Trophoblast cell (in vitro differentiated cells and primary cell): ENCODE measurements at regions not wholly inside any gene's neighbourhood (a gene's known extent, or its start where the extent isn't known, plus 50 kb on each side); places are given as distances from the start of the nearest gene placed in this dataset.

Experiments
- DNase-seq, 2 donors: peaks; one replicate each; pipeline ENCODE4 v3.0.0-alpha.2; 2016
- H2AFZ ChIP-seq: 2 replicates; pipeline ENCODE4 v1.6.1; 2013; ENCODE audit warnings: low read length, moderate library complexity, mild to moderate bottlenecking; ENCODE audit not compliant: insufficient read depth, poor library complexity
- H2AK5ac ChIP-seq: 2 replicates; pipeline ENCODE4 v1.6.1; 2013; ENCODE audit warnings: mild to moderate bottlenecking, low read length
- H2BK120ac ChIP-seq: 2 replicates; pipeline ENCODE4 v1.6.1; 2013; ENCODE audit warnings: low read length, mild to moderate bottlenecking, moderate library complexity; ENCODE audit not compliant: insufficient read depth, poor library complexity
- H2BK12ac ChIP-seq: 2 replicates; pipeline ENCODE4 v1.6.1; 2013; ENCODE audit warnings: mild to moderate bottlenecking, low read length, moderate library complexity
- H2BK5ac ChIP-seq: 2 replicates; pipeline ENCODE4 v1.6.1; 2013; ENCODE audit warnings: low read length, low read depth, moderate library complexity, mild to moderate bottlenecking; ENCODE audit not compliant: poor library complexity
- H3K14ac ChIP-seq: 2 replicates; pipeline ENCODE4 v1.6.1; 2013; ENCODE audit warnings: mild to moderate bottlenecking, low read length
- H3K18ac ChIP-seq: 2 replicates; pipeline ENCODE4 v1.6.1; 2013; ENCODE audit warnings: mild to moderate bottlenecking, low read length
- H3K23ac ChIP-seq: 2 replicates; pipeline ENCODE4 v1.6.1; 2013; ENCODE audit warnings: low read length
- H3K27ac ChIP-seq: 2 replicates; pipeline ENCODE4 v1.5.1; 2013; ENCODE audit warnings: low read depth, mild to moderate bottlenecking, inconsistent platforms, low read length, moderate library complexity
- H3K27me3 ChIP-seq: 2 replicates; pipeline ENCODE4 v1.6.1; 2013; ENCODE audit warnings: inconsistent platforms, mild to moderate bottlenecking, low read length, moderate library complexity; ENCODE audit not compliant: insufficient read depth
- H3K36me3 ChIP-seq, 2 experiments: 1 replicate in 1 of 2; 2 replicates in 1 of 2; pipeline ENCODE4 v1.6.1; 2013; ENCODE audit warnings: low read length in 2 of 2, mild to moderate bottlenecking in 2 of 2, moderate library complexity in 1 of 2; ENCODE audit not compliant: insufficient read depth in 2 of 2, control insufficient read depth in 1 of 2
- H3K4ac ChIP-seq: 2 replicates; pipeline ENCODE4 v1.6.1; 2013; ENCODE audit warnings: low read depth, mild to moderate bottlenecking, low read length, moderate library complexity
- H3K4me1 ChIP-seq, 2 experiments: 1 replicate in 1 of 2; 2 replicates in 1 of 2; pipeline ENCODE4 v1.6.1; 2013; ENCODE audit warnings: low read length in 2 of 2, mild to moderate bottlenecking in 2 of 2, moderate library complexity in 1 of 2; ENCODE audit not compliant: insufficient read depth in 2 of 2, control insufficient read depth in 1 of 2
- H3K4me2 ChIP-seq: 2 replicates; pipeline ENCODE4 v1.6.1; 2013; ENCODE audit warnings: inconsistent platforms, mild to moderate bottlenecking, low read length, moderate library complexity
- H3K4me3 ChIP-seq: 2 replicates; pipeline ENCODE4 v1.5.1; 2013; ENCODE audit warnings: mild to moderate bottlenecking, low read depth, low read length, inconsistent platforms
- H3K79me1 ChIP-seq: one replicate; pipeline ENCODE4 v1.6.1; 2013; ENCODE audit warnings: low read length
- H3K79me2 ChIP-seq: 2 replicates; pipeline ENCODE4 v1.6.1; 2013; ENCODE audit warnings: low read length, mild to moderate bottlenecking; ENCODE audit not compliant: control insufficient read depth, insufficient read depth, poor library complexity
- H3K9ac ChIP-seq: 2 replicates; pipeline ENCODE4 v1.6.1; 2013; ENCODE audit warnings: mild to moderate bottlenecking, low read length
- H3K9me3 ChIP-seq: 2 replicates; pipeline ENCODE4 v1.6.1; 2013; ENCODE audit warnings: low read depth, mild to moderate bottlenecking, control low read depth, inconsistent platforms, low read length; ENCODE audit not compliant: insufficient read depth
- H4K12ac ChIP-seq: 2 replicates; pipeline ENCODE4 v1.6.1; 2013; ENCODE audit warnings: low read depth, mild to moderate bottlenecking, low read length, moderate library complexity
- H4K8ac ChIP-seq: 2 replicates; pipeline ENCODE4 v1.6.1; 2013; ENCODE audit warnings: low read depth, mild to moderate bottlenecking, low read length, moderate library complexity
- H4K91ac ChIP-seq: one replicate; pipeline ENCODE4 v1.6.1; 2013; ENCODE audit warnings: low read depth, mild to moderate bottlenecking, low read length, moderate library complexity
- WGBS: extraction: QIAGEN DNeasy Blood & Tissue Kit; methylation state at CpG from one replicate; pipeline ENCODE4 v1.1.7; 2013; ENCODE audit warnings: missing lambda C conversion rate; ENCODE audit not compliant: insufficient read length, insufficient coverage; ENCODE audit errors: extremely low coverage; 5-methylcytosine and 5-hydroxymethylcytosine counted together

- Histone ChIP-seq H4K8ac (no peak overlapping the region), H3K4me3 (no peak overlapping the region), H4K12ac (no peak overlapping the region), H3K14ac (no peak overlapping the region), H3K4me2 (no peak overlapping the region), H3K9me3 (no peaks in the 10 kb centered on the region), H3K79me2 (no peaks in the 10 kb centered on the region), H3K27ac (no peak overlapping the region), H3K23ac (no peak overlapping the region), H2BK120ac (no peak overlapping the region), H4K91ac (no peak overlapping the region), H3K4ac (no peak overlapping the region), H3K36me3 (no peaks in the 10 kb centered on the region), H3K18ac (no peak overlapping the region), H2AFZ (no peak overlapping the region), H2AK5ac (no peak overlapping the region), H3K79me1 (no peaks in the 10 kb centered on the region), H3K9ac (no peak overlapping the region), H2BK12ac (no peak overlapping the region), H3K4me1 (no peaks in the 10 kb centered on the region), H3K27me3 (no peaks in the 10 kb centered on the region), H2BK5ac (no peak overlapping the region)
- no peak for DNase-seq
- WGBS, result no CpG with 5 or more reads among the region's 5 CpGs
Measured at GRCh38 chr3:159346271-159346903, 544.5 kb downstream of the MFSD1 start.

DNA sequence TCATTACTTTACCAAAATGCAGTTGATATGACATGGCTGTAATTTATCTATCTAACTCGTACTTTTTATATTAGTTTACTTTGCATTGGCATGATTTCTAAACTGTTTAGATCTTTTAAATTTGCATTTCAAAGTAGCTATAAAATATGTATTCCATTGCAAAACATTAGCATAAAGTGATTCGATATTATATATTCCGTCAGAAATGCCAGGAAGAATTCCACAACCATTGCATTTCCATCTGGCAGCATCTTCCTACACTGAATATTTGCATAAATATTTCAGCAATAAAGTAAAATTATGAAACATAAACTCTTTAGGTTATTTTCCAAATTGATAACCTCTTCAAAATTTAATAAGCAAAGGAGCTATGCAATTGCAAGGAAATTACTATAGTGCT is 546.6 kb downstream of the MFSD1 start:
- H3K27ac ChIP-seq, result no peak overlapping the region
- no peak overlapping the region for H2BK12ac ChIP-seq
- no peak for DNase-seq
- H4K8ac ChIP-seq, result no peak overlapping the region
- no peaks in the 10 kb centered on the region for H3K9me3 ChIP-seq
- no peak overlapping the region for H4K91ac ChIP-seq
- H3K79me1 ChIP-seq, result no peaks in the 10 kb centered on the region
- H3K23ac ChIP-seq, result no peak overlapping the region
- H3K4me3 ChIP-seq, result no peak overlapping the region
- no peak overlapping the region for H3K9ac ChIP-seq
- no peak overlapping the region for H3K4me2 ChIP-seq
- H4K12ac ChIP-seq, result no peak overlapping the region
- H3K18ac ChIP-seq, result no peak overlapping the region
- no peak overlapping the region for H2BK120ac ChIP-seq
- H2BK5ac ChIP-seq, result no peak overlapping the region
- H3K4me1 ChIP-seq, result no peaks in the 10 kb centered on the region
- no peaks in the 10 kb centered on the region for H3K79me2 ChIP-seq
- H3K27me3 ChIP-seq, result no peaks in the 10 kb centered on the region
- H3K36me3 ChIP-seq, result no peaks in the 10 kb centered on the region
- H3K14ac ChIP-seq, result no peak overlapping the region
- no peak overlapping the region for H3K4ac ChIP-seq
- no peak overlapping the region for H2AFZ ChIP-seq
- no CpG with 5 or more reads among the region's 3 CpGs for WGBS
- no peak overlapping the region for H2AK5ac ChIP-seq

GRCh38 chr3:159356606-159357005 is 554.8 kb downstream of the MFSD1 start:
- Histone ChIP-seq H4K12ac (no peak overlapping the region), H3K4ac (no peak overlapping the region), H3K14ac (no peak overlapping the region), H3K36me3 (no peaks in the 10 kb centered on the region), H3K23ac (no peak overlapping the region), H3K4me1 (peaks cover 0 to 7% of the 10 kb centered on the region in 2 experiments), H3K79me1 (no peaks in the 10 kb centered on the region), H3K4me2 (no peak overlapping the region), H4K8ac (no peak overlapping the region), H3K18ac (no peak overlapping the region), H3K27me3 (no peaks in the 10 kb centered on the region), H2BK120ac (no peak overlapping the region), H3K27ac (no peak overlapping the region), H3K9me3 (no peaks in the 10 kb centered on the region), H2BK12ac (no peak overlapping the region), H2AFZ (no peak overlapping the region), H3K4me3 (no peak overlapping the region), H3K79me2 (no peaks in the 10 kb centered on the region), H2BK5ac (no peak overlapping the region), H2AK5ac (no peak overlapping the region), H3K9ac (no peak overlapping the region), H4K91ac (no peak overlapping the region)
- no CpG with 5 or more reads among the region's 1 CpG for WGBS
- no peak for DNase-seq

DNA sequence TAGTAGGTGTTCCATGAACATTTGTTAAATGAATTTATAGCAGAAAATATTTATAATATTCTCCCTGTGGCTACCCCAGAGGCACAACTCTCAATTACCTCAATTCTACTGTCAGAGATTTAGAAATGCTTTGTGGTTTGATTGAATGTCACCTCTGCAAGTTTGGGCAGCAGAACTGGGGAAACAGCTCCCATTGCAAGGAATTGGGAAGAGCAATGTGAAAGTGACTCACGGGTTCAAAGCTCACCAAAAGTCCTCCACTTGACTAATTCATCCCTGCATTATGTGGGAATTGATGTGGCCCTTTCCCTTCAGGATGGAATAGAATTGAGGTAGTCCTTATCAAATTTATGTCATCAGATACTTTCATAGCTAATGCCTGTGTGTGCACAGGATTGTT is 562.7 kb downstream of the MFSD1 start:
- H3K4me1 ChIP-seq, result peaks cover 0 to 4% of the 10 kb centered on the region in 2 experiments
- H2BK120ac ChIP-seq, result no peak overlapping the region
- H2BK5ac ChIP-seq, result no peak overlapping the region
- no peak overlapping the region for H3K4ac ChIP-seq
- H3K18ac ChIP-seq, result no peak overlapping the region
- H2AK5ac ChIP-seq, result no peak overlapping the region
- no peaks in the 10 kb centered on the region for H3K27me3 ChIP-seq
- H3K79me2 ChIP-seq, result no peaks in the 10 kb centered on the region
- no peak overlapping the region for H3K14ac ChIP-seq
- H3K23ac ChIP-seq, result no peak overlapping the region
- H4K12ac ChIP-seq, result no peak overlapping the region
- no peak overlapping the region for H3K9ac ChIP-seq
- no peak for DNase-seq
- no peak overlapping the region for H3K4me2 ChIP-seq
- no peak overlapping the region for H3K27ac ChIP-seq
- H3K36me3 ChIP-seq, result no peaks in the 10 kb centered on the region
- H2BK12ac ChIP-seq, result no peak overlapping the region
- no peak overlapping the region for H4K91ac ChIP-seq
- H3K79me1 ChIP-seq, result no peaks in the 10 kb centered on the region
- H3K4me3 ChIP-seq, result no peak overlapping the region
- no peak overlapping the region for H4K8ac ChIP-seq
- H3K9me3 ChIP-seq, result no peaks in the 10 kb centered on the region
- no peak overlapping the region for H2AFZ ChIP-seq
- no CpG with 5 or more reads among the region's 1 CpG for WGBS
